Brain microvascular endothelial cell (primary cell): ENCODE measurements at regions not wholly inside any gene's neighbourhood (a gene's known extent, or its start where the extent isn't known, plus 50 kb on each side); places are given as distances from the start of the nearest gene placed in this dataset.

ENCODE experiments used
- DNase-seq: peaks from one replicate; pipeline ENCODE4 v3.0.0-alpha.2; 2020
- H3K27ac ChIP-seq: fragments of 250-450 bp; sonication (Bioruptor Pico); 2 replicates; pipeline ENCODE4 v1.5.1; 2020; ENCODE audit warnings: mild to moderate bottlenecking, moderate library complexity
- H3K27me3 ChIP-seq: fragments of 250-450 bp; sonication (Bioruptor Pico); replicated peaks from 2 replicates; pipeline ENCODE4 v1.5.1; 2020; ENCODE audit warnings: mild to moderate bottlenecking
- H3K36me3 ChIP-seq: fragments of 250-450 bp; sonication (Bioruptor Pico); replicated peaks from 2 replicates; pipeline ENCODE4 v1.5.1; 2020; ENCODE audit warnings: mild to moderate bottlenecking
- H3K4me3 ChIP-seq: 2 replicates; pipeline ENCODE4 v1.5.1; 2011; ENCODE audit warnings: low read depth, mild to moderate bottlenecking, control low read depth, low read length, moderate library complexity
- CTCF ChIP-seq: IDR thresholded peaks from 2 replicates; pipeline ENCODE4 v1.5.1; 2011; ENCODE audit warnings: low read depth, mild to moderate bottlenecking, moderate library complexity, low read length, control low read depth, inconsistent platforms; ENCODE audit errors: missing control alignments
- in situ Hi-C: cut with HindIII; loops from 2 replicates; pipeline ENCODE4 v1.10.0; 2017; ENCODE audit warnings: low sequenced_read_pairs, low pct_ligation_motif_present

GRCh38 chr3:18868911-18869689 lies 279.2 kb upstream of the KCNH8 start:
- Histone ChIP-seq H3K4me3 (no peak overlapping the region), H3K36me3 (no peaks in the 10 kb centered on the region), H3K27ac (no peak overlapping the region), H3K27me3 (no peaks in the 10 kb centered on the region)
- no peak for DNase-seq
- TF ChIP-seq CTCF = no peak
- in situ Hi-C loops = no loop called here

GRCh38 chr3:18866899-18867298 lies 281.4 kb upstream of the KCNH8 start:
- Histone ChIP-seq H3K27ac (no peak overlapping the region), H3K4me3 (no peak overlapping the region), H3K27me3 (no peaks in the 10 kb centered on the region), H3K36me3 (no peaks in the 10 kb centered on the region)
- no peak for DNase-seq
- in situ Hi-C loops = no loop called here
- no peak for TF ChIP-seq CTCF

GRCh38 chr3:18864933-18865731 lies 283.2 kb upstream of the KCNH8 start:
- H3K4me3 ChIP-seq = no peak overlapping the region
- no peaks in the 10 kb centered on the region for H3K36me3 ChIP-seq
- no peak for TF ChIP-seq CTCF
- no peaks in the 10 kb centered on the region for H3K27me3 ChIP-seq
- H3K27ac ChIP-seq = no peak overlapping the region
- in situ Hi-C loops = no loop called here
- DNase-seq = no peak

- in situ Hi-C loops = no loop called here
- Histone ChIP-seq H3K36me3 (no peaks in the 10 kb centered on the region), H3K4me3 (no peak overlapping the region), H3K27me3 (no peaks in the 10 kb centered on the region), H3K27ac (no peak overlapping the region)
- TF ChIP-seq CTCF = no peak
- no peak for DNase-seq
Measured at GRCh38 chr3:18862077-18862476, 286.2 kb upstream of the KCNH8 start.

- Histone ChIP-seq H3K27ac (no peak overlapping the region), H3K27me3 (no peaks in the 10 kb centered on the region), H3K4me3 (no peak overlapping the region), H3K36me3 (no peaks in the 10 kb centered on the region)
- no peak for TF ChIP-seq CTCF
- in situ Hi-C loops = no loop called here
- DNase-seq = no peak
Measured at GRCh38 chr3:18861137-18861536, 287.2 kb upstream of the KCNH8 start.
